Hepatocyte (in vitro differentiated cells): ENCODE measurements at regions not wholly inside any gene's neighbourhood (a gene's known extent, or its start where the extent isn't known, plus 50 kb on each side); places are given as distances from the start of the nearest gene placed in this dataset.

ENCODE experiments used
- DNase-seq: peaks from one replicate; pipeline ENCODE4 v3.0.0-alpha.2; 2016; ENCODE audit warnings: low spot score
- H2AFZ ChIP-seq: fragments of 200-600 bp; sonication (generic); 2 replicates; pipeline ENCODE4 v1.6.0; 2016; ENCODE audit warnings: antibody characterized with exemption, mild to moderate bottlenecking
- H3K27ac ChIP-seq: fragments of 200-600 bp; sonication (generic); 2 replicates; pipeline ENCODE4 v1.5.1; 2016; ENCODE audit warnings: mild to moderate bottlenecking
- H3K27me3 ChIP-seq: fragments of 200-600 bp; sonication (generic); 2 replicates; pipeline ENCODE4 v1.6.1; 2016
- H3K36me3 ChIP-seq: fragments of 200-600 bp; sonication (generic); replicated peaks from 2 replicates; pipeline ENCODE4 v1.5.1; 2016; ENCODE audit warnings: low read depth; ENCODE audit not compliant: insufficient read depth
- H3K4me1 ChIP-seq: fragments of 200-600 bp; sonication (generic); 2 replicates; pipeline ENCODE4 v1.5.1; 2016; ENCODE audit warnings: mild to moderate bottlenecking, moderate library complexity; ENCODE audit not compliant: insufficient read depth
- H3K4me2 ChIP-seq: fragments of 200-600 bp; sonication (generic); 2 replicates; pipeline ENCODE4 v1.6.0; 2016
- H3K4me3 ChIP-seq: fragments of 200-600 bp; sonication (generic); 2 replicates; pipeline ENCODE4 v1.5.1; 2016; ENCODE audit warnings: mild to moderate bottlenecking
- H3K79me2 ChIP-seq: fragments of 200-600 bp; sonication (generic); 2 replicates; pipeline ENCODE4 v1.6.0; 2017; ENCODE audit warnings: mild to moderate bottlenecking
- H3K9me2 ChIP-seq: fragments of 200-600 bp; sonication (generic); replicated peaks from 2 replicates; pipeline ENCODE4 v1.6.0; 2017; ENCODE audit warnings: mild to moderate bottlenecking; ENCODE audit not compliant: insufficient read depth
- H3K9me3 ChIP-seq: fragments of 200-600 bp; sonication (generic); 2 replicates; pipeline ENCODE4 v1.5.1; 2016; ENCODE audit warnings: low read depth, mild to moderate bottlenecking
- H4K20me1 ChIP-seq: fragments of 200-600 bp; sonication (generic); 2 replicates; pipeline ENCODE4 v1.6.0; 2016; ENCODE audit warnings: mild to moderate bottlenecking; ENCODE audit not compliant: insufficient read depth, poor library complexity, severe bottlenecking
- CTCF ChIP-seq: fragments of 200-600 bp; sonication (generic); IDR thresholded peaks from 2 replicates; pipeline ENCODE4 v1.5.1; 2016; ENCODE audit warnings: antibody characterized with exemption, mild to moderate bottlenecking; ENCODE audit not compliant: poor library complexity
- EZH2 ChIP-seq: fragments of 200-600 bp; sonication (generic); IDR thresholded peaks from 2 replicates; pipeline ENCODE4 v1.6.1; 2016; ENCODE audit warnings: antibody characterized with exemption, mild to moderate bottlenecking, borderline replicate concordance
- EZH2phosphoT487 ChIP-seq: fragments of 200-600 bp; sonication (generic); IDR thresholded peaks from one replicate; pipeline ENCODE4 v1.6.1; 2018; ENCODE audit warnings: antibody characterized with exemption, mild to moderate bottlenecking, low read depth, moderate library complexity; ENCODE audit not compliant: unreplicated experiment, severe bottlenecking
- WGBS: methylation state at CpG from one replicate; pipeline ENCODE4 v1.1.6; 2016; ENCODE audit warnings: low lambda C conversion rate; ENCODE audit errors: missing lambda C conversion rate; 5-methylcytosine and 5-hydroxymethylcytosine counted together

DNA sequence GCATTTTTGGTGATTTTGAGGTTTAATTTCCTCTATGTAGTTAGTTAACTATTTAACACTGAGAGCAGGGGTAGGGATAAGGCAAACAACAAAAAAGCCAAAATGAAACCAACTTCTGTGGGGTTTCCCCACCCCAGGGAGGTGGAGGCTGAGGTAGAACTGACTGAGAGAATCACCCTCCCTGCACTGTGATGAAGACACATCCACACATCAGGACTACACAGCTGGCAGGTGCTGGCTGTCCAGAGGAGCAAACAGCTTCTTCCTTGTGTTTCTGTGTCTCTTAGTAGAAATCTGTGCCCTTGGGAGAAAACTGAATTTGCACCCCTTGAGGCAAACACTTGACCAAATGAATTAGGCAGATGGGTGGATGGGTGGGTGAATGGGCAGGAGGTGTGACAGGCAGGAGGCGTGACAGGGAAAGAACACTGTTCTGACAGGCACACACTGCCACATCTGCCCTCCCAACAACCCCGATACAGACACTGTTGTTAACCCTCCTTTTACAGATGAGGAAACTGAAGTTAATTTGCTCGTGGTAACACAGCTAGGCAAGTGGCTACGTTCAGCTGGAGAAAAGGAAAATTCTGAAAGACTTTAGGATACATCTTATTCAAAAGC is 62.9 kb upstream of the AMZ2 start:
- no peak overlapping the region for H3K27ac ChIP-seq
- H3K4me1 ChIP-seq: no peaks in the 10 kb centered on the region
- TF ChIP-seq EZH2phosphoT487: no peak
- TF ChIP-seq EZH2: no peak
- no peak for TF ChIP-seq CTCF
- no peak overlapping the region for H3K4me2 ChIP-seq
- WGBS: 87% methylated on average over 4 of the region's 4 CpGs
- DNase-seq: no peak
- no peaks in the 10 kb centered on the region for H3K9me2 ChIP-seq
- H2AFZ ChIP-seq: no peak overlapping the region
- no peak overlapping the region for H3K4me3 ChIP-seq
- no peaks in the 10 kb centered on the region for H4K20me1 ChIP-seq
- H3K79me2 ChIP-seq: no peaks in the 10 kb centered on the region
- H3K9me3 ChIP-seq: no peaks in the 10 kb centered on the region
- H3K36me3 ChIP-seq: no peaks in the 10 kb centered on the region
- no peaks in the 10 kb centered on the region for H3K27me3 ChIP-seq

GRCh38 chr17:68185820-68186219 is 62.0 kb upstream of the AMZ2 start:
- Histone ChIP-seq H3K79me2 (no peaks in the 10 kb centered on the region), H2AFZ (no peak overlapping the region), H4K20me1 (no peaks in the 10 kb centered on the region), H3K27ac (no peak overlapping the region), H3K9me3 (no peaks in the 10 kb centered on the region), H3K36me3 (no peaks in the 10 kb centered on the region), H3K9me2 (no peaks in the 10 kb centered on the region), H3K27me3 (peaks cover 5% of the 10 kb centered on the region), H3K4me1 (no peaks in the 10 kb centered on the region), H3K4me2 (no peak overlapping the region), H3K4me3 (no peak overlapping the region)
- DNase-seq: no peak
- TF ChIP-seq CTCF (no peak), EZH2 (no peak), EZH2phosphoT487 (no peak)
- WGBS: 96% methylated on average over 2 of the region's 2 CpGs

GRCh38 chr17:68190495-68190894 is 57.3 kb upstream of the AMZ2 start:
- H3K27me3 ChIP-seq: peaks cover 36% of the 10 kb centered on the region
- H3K4me2 ChIP-seq: no peak overlapping the region
- no peaks in the 10 kb centered on the region for H3K79me2 ChIP-seq
- H3K4me1 ChIP-seq: no peaks in the 10 kb centered on the region
- H2AFZ ChIP-seq: no peak overlapping the region
- 92% methylated on average over 4 of the region's 4 CpGs for WGBS
- no peaks in the 10 kb centered on the region for H3K9me2 ChIP-seq
- no peaks in the 10 kb centered on the region for H4K20me1 ChIP-seq
- DNase-seq: no peak
- H3K4me3 ChIP-seq: no peak overlapping the region
- no peak overlapping the region for H3K27ac ChIP-seq
- no peaks in the 10 kb centered on the region for H3K9me3 ChIP-seq
- TF ChIP-seq CTCF: no peak
- TF ChIP-seq EZH2: no peak
- no peak for TF ChIP-seq EZH2phosphoT487
- no peaks in the 10 kb centered on the region for H3K36me3 ChIP-seq
